ENCODE measurements at regions not wholly inside any gene's neighbourhood (a gene's known extent, or its start where the extent isn't known, plus 50 kb on each side); places are given as distances from the start of the nearest gene placed in this dataset.

GRCh38 chr4:10311939-10312338 is 145.3 kb downstream of the ZNF518B start:
- no peak overlapping the region for H3K27ac Mint-ChIP-seq
- H3K36me3 Mint-ChIP-seq, result no peaks in the 10 kb centered on the region
- TF ChIP-seq TCF7 (CRISPR knock-in tag; IDR thresholded peaks at IDR 0.05; ENCODE audit: low read depth), result no peak
- no peak for TF ChIP-seq ZNF423 (CRISPR knock-in tag; IDR thresholded peaks at IDR 0.05)
- TF ChIP-seq PRRX2 (CRISPR knock-in tag; IDR thresholded peaks at IDR 0.05), result no peak
- TF ChIP-seq E2F5 (CRISPR knock-in tag; IDR thresholded peaks at IDR 0.05), result no peak
- no peak for TF ChIP-seq ETV6 (CRISPR knock-in tag; IDR thresholded peaks at IDR 0.05)
- H3K4me1 Mint-ChIP-seq, result no peaks in the 10 kb centered on the region
- peaks cover 72% of the 10 kb centered on the region for H3K9me3 Mint-ChIP-seq
- CTCF ChIA-PET, result no interaction called here
- POLR2A ChIA-PET, result no interaction called here
- no peak for ATAC-seq
- H3K4me3 Mint-ChIP-seq, result no peak overlapping the region
- no peak for DNase-seq (ENCODE audit: low spot score)
- peaks cover 4% of the 10 kb centered on the region for H3K27me3 Mint-ChIP-seq (ENCODE audit: low read depth)

- TF ChIP-seq STAT6 (CRISPR knock-in tag; conservative IDR thresholded peaks at IDR 0.05; ENCODE audit: low read depth) (no peak), ZNF532 (CRISPR knock-in tag; IDR thresholded peaks at IDR 0.05; ENCODE audit: borderline replicate concordance) (no peak), PREB (CRISPR knock-in tag; IDR thresholded peaks at IDR 0.05; ENCODE audit: borderline replicate concordance) (no peak), ZNF416 (CRISPR knock-in tag; IDR thresholded peaks at IDR 0.05) (no peak), HMGXB4 (CRISPR knock-in tag; IDR thresholded peaks at IDR 0.05) (no peak), IRF1 (CRISPR knock-in tag; IDR thresholded peaks at IDR 0.05) (no peak), GTF2I (CRISPR knock-in tag; conservative IDR thresholded peaks at IDR 0.05) (no peak), EMX1 (CRISPR knock-in tag; IDR thresholded peaks at IDR 0.05) (no peak), MYBL2 (CRISPR knock-in tag; IDR thresholded peaks at IDR 0.05) (no peak), TEAD1 (CRISPR knock-in tag; IDR thresholded peaks at IDR 0.05) (no peak), CDX4 (CRISPR knock-in tag; IDR thresholded peaks at IDR 0.05; ENCODE audit: borderline replicate concordance) (no peak)
- Mint-ChIP-seq H3K4me1 (peaks cover 12% of the 10 kb centered on the region), H3K36me3 (no peaks in the 10 kb centered on the region), H3K27ac (no peak overlapping the region), H3K27me3 (ENCODE audit: low read depth) (peaks cover 6% of the 10 kb centered on the region; the same call in 1 of the 2 replicates), H3K4me3 (no peak overlapping the region), H3K9me3 (peaks cover 20% of the 10 kb centered on the region)
- ATAC-seq, result no peak
- no peak for DNase-seq (ENCODE audit: low spot score)
- ChIA-PET CTCF (no interaction called here), POLR2A (no interaction called here)
These were observed 151.4 kb downstream of the ZNF518B start for GRCh38 chr4:10305816-10306215.

All from WTC11 (cell line).